ENCODE measurements at regions not wholly inside any gene's neighbourhood (a gene's known extent, or its start where the extent isn't known, plus 50 kb on each side); places are given as distances from the start of the nearest gene placed in this dataset.
"Not testable (repeated sequence)": the region's sequence is repeated elsewhere in the genome, so short reads cannot be mapped to it uniquely, and the experiment has no call there.

- peak in 1 of 2 experiments; percentile 57 for DNase-seq
Observed at GRCh38 chr7:132029369-132030085, 473.1 kb upstream of the PODXL start.

- DNase-seq: no peak
Observed at GRCh38 chr7:132028144-132028920, 471.9 kb upstream of the PODXL start.

GRCh38 chr7:132024290-132024689 is 467.9 kb upstream of the PODXL start:
- no peak for DNase-seq

GRCh38 chr7:132023466-132023865 is 467.0 kb upstream of the PODXL start:
- peak in 1 of 2 experiments; percentile 7 for DNase-seq

GRCh38 chr7:132022188-132022587 is 465.8 kb upstream of the PODXL start:
- no peak for DNase-seq

GRCh38 chr7:132019703-132020102 is 463.3 kb upstream of the PODXL start:
- DNase-seq: peak in 1 of 2 experiments; percentile 17

- no peak for DNase-seq
Observed at GRCh38 chr7:132009778-132010177, 453.4 kb upstream of the PODXL start.

- peak; percentile 37 to 56 for DNase-seq
Observed at GRCh38 chr7:132004529-132004928, 448.1 kb upstream of the PODXL start.

- no peak for DNase-seq
Observed at GRCh38 chr7:132002343-132002968, 446.0 kb upstream of the PODXL start.

- DNase-seq: no peak
Observed at GRCh38 chr7:132001146-132001545, 444.7 kb upstream of the PODXL start.

GRCh38 chr7:131999193-131999592 is 442.8 kb upstream of the PODXL start:
- no peak for DNase-seq

GRCh38 chr7:131995324-131995723 is 438.9 kb upstream of the PODXL start:
- DNase-seq: no peak

- not testable (repeated sequence) for DNase-seq
Observed at GRCh38 chr7:131981069-131981468, 424.6 kb upstream of the PODXL start.

- DNase-seq: not testable (repeated sequence)
Observed at GRCh38 chr7:131978118-131978517, 421.7 kb upstream of the PODXL start.

GRCh38 chr7:131976411-131976810 is 420.0 kb upstream of the PODXL start:
- DNase-seq: no peak

- no peak for DNase-seq
Observed at GRCh38 chr7:131974671-131975070, 418.2 kb upstream of the PODXL start.

- DNase-seq: no peak
Observed at GRCh38 chr7:131972251-131972650, 415.8 kb upstream of the PODXL start.

GRCh38 chr7:131970602-131971001 is 414.2 kb upstream of the PODXL start:
- no peak for DNase-seq

GRCh38 chr7:131969560-131969959 is 413.1 kb upstream of the PODXL start:
- DNase-seq: no peak

GRCh38 chr7:131967216-131967730 is 410.8 kb upstream of the PODXL start:
- peak in 1 of 2 experiments; percentile 16 for DNase-seq

- no peak for DNase-seq
Observed at GRCh38 chr7:131964203-131964602, 407.8 kb upstream of the PODXL start.

GRCh38 chr7:131961054-131961680 is 404.7 kb upstream of the PODXL start:
- DNase-seq: peak in 1 of 2 experiments; percentile 32
